Brain microvascular endothelial cell (primary cell): ENCODE measurements at regions not wholly inside any gene's neighbourhood (a gene's known extent, or its start where the extent isn't known, plus 50 kb on each side); places are given as distances from the start of the nearest gene placed in this dataset.

Source experiments
- DNase-seq: peaks from one replicate; pipeline ENCODE4 v3.0.0-alpha.2; 2020
- H3K27ac ChIP-seq: fragments of 250-450 bp; sonication (Bioruptor Pico); 2 replicates; pipeline ENCODE4 v1.5.1; 2020; ENCODE audit warnings: mild to moderate bottlenecking, moderate library complexity
- H3K27me3 ChIP-seq: fragments of 250-450 bp; sonication (Bioruptor Pico); replicated peaks from 2 replicates; pipeline ENCODE4 v1.5.1; 2020; ENCODE audit warnings: mild to moderate bottlenecking
- H3K36me3 ChIP-seq: fragments of 250-450 bp; sonication (Bioruptor Pico); replicated peaks from 2 replicates; pipeline ENCODE4 v1.5.1; 2020; ENCODE audit warnings: mild to moderate bottlenecking
- H3K4me3 ChIP-seq: 2 replicates; pipeline ENCODE4 v1.5.1; 2011; ENCODE audit warnings: low read depth, mild to moderate bottlenecking, control low read depth, low read length, moderate library complexity
- CTCF ChIP-seq: IDR thresholded peaks from 2 replicates; pipeline ENCODE4 v1.5.1; 2011; ENCODE audit warnings: low read depth, mild to moderate bottlenecking, moderate library complexity, low read length, control low read depth, inconsistent platforms; ENCODE audit errors: missing control alignments
- in situ Hi-C: cut with HindIII; loops from 2 replicates; pipeline ENCODE4 v1.10.0; 2017; ENCODE audit warnings: low sequenced_read_pairs, low pct_ligation_motif_present

GRCh38 chr20:41892031-41892430, 273.9 kb upstream of the CHD6 start:
- in situ Hi-C loops, result no loop called here
- DNase-seq, result no peak
- H3K36me3 ChIP-seq, result no peaks in the 10 kb centered on the region
- no peak for TF ChIP-seq CTCF
- H3K27ac ChIP-seq, result no peak overlapping the region
- no peak overlapping the region for H3K4me3 ChIP-seq
- H3K27me3 ChIP-seq, result no peaks in the 10 kb centered on the region

DNA sequence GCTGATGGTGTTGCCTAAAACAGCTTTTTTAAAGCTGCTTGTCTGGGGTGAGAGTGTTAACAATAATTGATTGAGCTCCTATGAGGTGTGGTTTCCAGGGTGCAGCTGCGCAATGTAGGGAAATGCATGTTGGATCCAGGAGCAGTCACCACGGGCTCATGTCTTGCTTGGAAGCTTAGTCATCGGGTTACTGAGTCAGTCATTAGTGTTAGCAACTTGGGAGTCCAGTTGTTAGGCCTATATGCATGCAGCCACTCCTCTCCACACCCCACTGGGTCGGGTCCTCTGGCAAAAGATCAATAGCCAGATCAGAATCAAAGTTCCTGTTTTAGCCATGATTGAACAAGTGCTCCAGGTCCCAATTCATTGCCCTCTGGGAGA, 271.7 kb upstream of the CHD6 start:
- H3K4me3 ChIP-seq, result no peak overlapping the region
- no peak for DNase-seq
- in situ Hi-C loops, result no loop called here
- H3K27ac ChIP-seq, result no peak overlapping the region
- no peaks in the 10 kb centered on the region for H3K36me3 ChIP-seq
- TF ChIP-seq CTCF, result no peak
- no peaks in the 10 kb centered on the region for H3K27me3 ChIP-seq

DNA sequence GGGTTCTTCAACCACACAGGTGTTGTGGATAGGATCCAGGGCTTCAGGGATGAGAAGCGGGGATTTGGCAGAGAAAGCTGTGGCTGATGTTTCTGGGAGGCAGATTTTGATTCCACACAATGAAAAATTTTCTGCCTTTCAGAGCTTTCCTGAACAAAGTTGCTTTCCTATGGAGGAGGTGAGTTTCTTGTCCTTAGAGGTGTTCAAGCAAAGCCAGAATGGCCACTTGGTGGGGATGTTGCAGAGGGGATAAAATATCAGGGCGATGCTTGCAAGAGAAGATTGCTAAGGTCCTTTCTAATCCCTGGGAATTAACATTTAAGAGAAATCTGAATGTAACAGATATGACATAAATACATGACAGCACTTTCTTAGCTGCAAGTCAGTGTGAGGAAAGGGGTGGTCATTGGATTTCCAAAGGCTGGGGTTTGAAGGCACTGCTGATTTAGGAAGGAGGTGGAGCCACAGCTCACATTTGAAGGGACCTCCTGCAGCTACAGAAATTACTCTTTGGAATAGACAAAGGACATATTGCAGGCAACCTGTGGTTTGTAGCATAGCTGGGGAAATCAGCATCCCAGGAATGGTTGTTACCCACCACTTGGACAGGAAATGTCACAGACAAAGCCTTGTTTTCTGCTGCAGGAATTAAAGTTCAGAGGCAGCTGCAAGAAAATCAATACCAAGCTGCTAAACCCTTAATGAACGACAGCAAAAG, 271.1 kb upstream of the CHD6 start:
- DNase-seq, result no peak
- H3K36me3 ChIP-seq, result no peaks in the 10 kb centered on the region
- no peak overlapping the region for H3K27ac ChIP-seq
- H3K27me3 ChIP-seq, result no peaks in the 10 kb centered on the region
- no peak for TF ChIP-seq CTCF
- no peak overlapping the region for H3K4me3 ChIP-seq
- in situ Hi-C loops, result no loop called here

- Histone ChIP-seq H3K36me3 (no peaks in the 10 kb centered on the region), H3K27ac (no peak overlapping the region), H3K27me3 (no peaks in the 10 kb centered on the region), H3K4me3 (no peak overlapping the region)
- TF ChIP-seq CTCF, result no peak
- no peak for DNase-seq
- in situ Hi-C loops, result no loop called here
These were observed 270.3 kb upstream of the CHD6 start for GRCh38 chr20:41888434-41888833.

- no peak for DNase-seq
- in situ Hi-C loops, result no loop called here
- H3K27ac ChIP-seq, result no peak overlapping the region
- H3K4me3 ChIP-seq, result no peak overlapping the region
- TF ChIP-seq CTCF, result no peak
- H3K27me3 ChIP-seq, result no peaks in the 10 kb centered on the region
- no peaks in the 10 kb centered on the region for H3K36me3 ChIP-seq
These were observed 269.3 kb upstream of the CHD6 start for GRCh38 chr20:41887500-41887899.

- no peak for TF ChIP-seq CTCF
- DNase-seq, result no peak
- H3K27me3 ChIP-seq, result no peaks in the 10 kb centered on the region
- no peak overlapping the region for H3K27ac ChIP-seq
- in situ Hi-C loops, result no loop called here
- H3K36me3 ChIP-seq, result no peaks in the 10 kb centered on the region
- H3K4me3 ChIP-seq, result no peak overlapping the region
These were observed 263.4 kb upstream of the CHD6 start for GRCh38 chr20:41881466-41882046.
